CD14-positive monocyte (primary cell): ENCODE measurements at regions not wholly inside any gene's neighbourhood (a gene's known extent, or its start where the extent isn't known, plus 50 kb on each side); places are given as distances from the start of the nearest gene placed in this dataset.

ENCODE experiments used
- DNase-seq, 3 donors: peaks; one replicate each; pipeline ENCODE4 v3.0.0-alpha.2; 2011 to 2022
- H2AFZ ChIP-seq: 2 replicates; pipeline ENCODE4 v1.6.0; 2012; ENCODE audit warnings: mild to moderate bottlenecking, low read depth, low read length, inconsistent platforms; ENCODE audit not compliant: insufficient read depth, poor library complexity, severe bottlenecking
- H3K27ac ChIP-seq, 2 donors: 1 replicate in 1 of 2; 2 replicates in 1 of 2; pipeline ENCODE4 v1.5.1; 2012 to 2013; ENCODE audit warnings: low read length in 2 of 2, control low read depth in 1 of 2, inconsistent platforms in 1 of 2, low read depth in 1 of 2, mild to moderate bottlenecking in 1 of 2
- H3K27me3 ChIP-seq, 2 donors: one replicate each; pipeline versions ENCODE4 v1.6.0 to v1.6.1; 2011 to 2013; ENCODE audit warnings: low read length in 2 of 2; ENCODE audit not compliant: control insufficient read depth in 2 of 2, insufficient read depth in 2 of 2
- H3K36me3 ChIP-seq, 2 donors: replicated peaks in 1 of 2; 1 replicate in 1 of 2; 2 replicates in 1 of 2; pipeline versions ENCODE4 v1.5.1 to v1.6.1; 2012 to 2013; ENCODE audit warnings: low read length in 2 of 2, control low read depth in 1 of 2, inconsistent platforms in 1 of 2, mild to moderate bottlenecking in 1 of 2; ENCODE audit not compliant: insufficient read depth in 2 of 2, control insufficient read depth in 1 of 2
- H3K4me1 ChIP-seq, 2 donors: 1 replicate in 1 of 2; 2 replicates in 1 of 2; pipeline versions ENCODE4 v1.5.1 to v1.6.1; 2012 to 2013; ENCODE audit warnings: low read length in 2 of 2, control low read depth in 1 of 2, inconsistent platforms in 1 of 2, mild to moderate bottlenecking in 1 of 2, moderate library complexity in 1 of 2; ENCODE audit not compliant: insufficient read depth in 2 of 2, control insufficient read depth in 1 of 2
- H3K4me2 ChIP-seq: replicated peaks from 2 replicates; pipeline ENCODE3; 2012; ENCODE audit warnings: low read length, moderate library complexity, mild to moderate bottlenecking; ENCODE audit not compliant: poor library complexity, severe bottlenecking; ENCODE audit errors: extremely low read depth
- H3K4me3 ChIP-seq, 3 experiments: fragments of 200-600 bp in 1 of 3; sonication (generic) in 1 of 3; replicated peaks in 1 of 3; 1 replicate in 2 of 3; 2 replicates in 1 of 3; pipeline ENCODE4 v1.5.1; 2011 to 2013; ENCODE audit warnings: low read length in 3 of 3, mild to moderate bottlenecking in 3 of 3, control low read depth in 2 of 3, low read depth in 2 of 3, inconsistent platforms in 1 of 3, moderate library complexity in 1 of 3
- H3K79me2 ChIP-seq: 2 replicates; pipeline ENCODE4 v1.6.0; 2012; ENCODE audit warnings: mild to moderate bottlenecking, control low read depth, inconsistent platforms, low read length, moderate library complexity; ENCODE audit not compliant: insufficient read depth
- H3K9ac ChIP-seq: 2 replicates; pipeline ENCODE4 v1.6.0; 2017; ENCODE audit warnings: low read length, mild to moderate bottlenecking; ENCODE audit not compliant: insufficient read depth, poor library complexity, severe bottlenecking
- H3K9me3 ChIP-seq, 2 donors: replicated peaks in 1 of 2; 1 replicate in 1 of 2; 2 replicates in 1 of 2; pipeline versions ENCODE4 v1.5.1 to v1.6.1; 2012 to 2013; ENCODE audit warnings: low read length in 2 of 2, control low read depth in 1 of 2; ENCODE audit not compliant: control insufficient read depth in 1 of 2, insufficient read depth in 1 of 2
- H4K20me1 ChIP-seq: 2 replicates; pipeline ENCODE4 v1.6.0; 2012; ENCODE audit warnings: mild to moderate bottlenecking, low read length, control low read depth, moderate library complexity; ENCODE audit not compliant: insufficient read depth
- H3K27ac Mint-ChIP-seq, 7 donors: one replicate each; pipeline ENCODE4 v1.8.0; 2020; ENCODE audit warnings: mild to moderate bottlenecking in 7 of 7, mixed read lengths in 7 of 7, moderate library complexity in 6 of 7, inconsistent platforms in 2 of 7
- H3K27me3 Mint-ChIP-seq, 3 donors: one replicate each; pipeline ENCODE4 v1.8.0; 2021 to 2022; ENCODE audit warnings: low read depth in 3 of 3, mild to moderate bottlenecking in 3 of 3, mixed read lengths in 3 of 3, moderate library complexity in 3 of 3, inconsistent platforms in 1 of 3
- H3K36me3 Mint-ChIP-seq, 2 donors: one replicate each; pipeline ENCODE4 v1.8.0; 2020; ENCODE audit warnings: mixed read lengths in 2 of 2, inconsistent platforms in 1 of 2, mild to moderate bottlenecking in 1 of 2
- H3K4me1 Mint-ChIP-seq: one replicate; pipeline ENCODE4 v1.8.0; 2020; ENCODE audit warnings: mild to moderate bottlenecking, mixed read lengths
- H3K4me3 Mint-ChIP-seq, 2 donors: one replicate each; pipeline ENCODE4 v1.8.0; 2020; ENCODE audit warnings: mild to moderate bottlenecking in 2 of 2, mixed read lengths in 2 of 2, moderate library complexity in 1 of 2
- H3K9me3 Mint-ChIP-seq, 7 donors: one replicate each; pipeline ENCODE4 v1.8.0; 2020 to 2022; ENCODE audit warnings: mixed read lengths in 7 of 7, mild to moderate bottlenecking in 6 of 7, moderate library complexity in 6 of 7, inconsistent platforms in 2 of 7
- WGBS: methylation state at CpG from one replicate; pipeline ENCODE4 v1.1.5; 2013; ENCODE audit warnings: missing lambda C conversion rate; ENCODE audit not compliant: insufficient coverage; 5-methylcytosine and 5-hydroxymethylcytosine counted together
- intact Hi-C, 2 donors: fragments of 100-400 bp; cut with micrococcal nuclease; formaldehyde crosslinking; loops; one replicate each; pipeline versions ENCODE4 v1.15.0 to v1.15.1; 2023
- TF ChIP-seq, protein P1 (sequence below): fragments of 200-600 bp; IDR thresholded peaks from one replicate; pipeline ENCODE4 v1.8.0; 2022; ENCODE audit warnings: antibody characterized with exemption, mild to moderate bottlenecking

DNA sequence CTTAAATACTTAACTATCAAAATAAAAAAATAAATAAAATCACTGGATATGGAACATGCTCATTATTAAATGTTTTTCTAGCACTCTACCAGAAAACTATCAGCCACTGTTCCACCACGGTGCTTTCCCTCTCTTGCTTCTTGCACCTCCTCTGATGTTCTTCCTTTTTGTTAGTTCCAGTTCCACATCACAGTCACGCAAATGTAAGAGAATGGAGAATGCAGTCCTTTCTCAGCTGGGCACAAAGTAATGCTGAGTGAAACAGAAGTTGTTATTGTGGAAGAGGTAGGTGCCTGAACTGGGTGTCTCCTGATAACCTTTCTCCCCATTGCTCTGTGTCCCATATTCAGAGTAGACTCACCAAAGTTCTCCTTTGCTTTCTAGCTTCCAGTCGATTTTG, 1116.9 kb upstream of the TMEM132C start:
- DNase-seq, result peak in 2 of 3 donors; percentile 16 to 55
- H3K9me3 ChIP-seq, result peaks cover 0 to 8% of the 10 kb centered on the region in 2 donors
- no peak overlapping the region for H3K4me3 ChIP-seq
- H3K27ac ChIP-seq, result no peak overlapping the region
- no peak overlapping the region for H3K4me2 ChIP-seq
- no CpG with 5 or more reads among the region's 3 CpGs for WGBS
- no peak overlapping the region for H3K27ac Mint-ChIP-seq
- no peaks in the 10 kb centered on the region for H3K36me3 Mint-ChIP-seq
- H3K4me1 ChIP-seq, result peaks cover 5 to 7% of the 10 kb centered on the region in 2 donors
- H3K9ac ChIP-seq, result no peak overlapping the region
- TF ChIP-seq, protein P1, sequence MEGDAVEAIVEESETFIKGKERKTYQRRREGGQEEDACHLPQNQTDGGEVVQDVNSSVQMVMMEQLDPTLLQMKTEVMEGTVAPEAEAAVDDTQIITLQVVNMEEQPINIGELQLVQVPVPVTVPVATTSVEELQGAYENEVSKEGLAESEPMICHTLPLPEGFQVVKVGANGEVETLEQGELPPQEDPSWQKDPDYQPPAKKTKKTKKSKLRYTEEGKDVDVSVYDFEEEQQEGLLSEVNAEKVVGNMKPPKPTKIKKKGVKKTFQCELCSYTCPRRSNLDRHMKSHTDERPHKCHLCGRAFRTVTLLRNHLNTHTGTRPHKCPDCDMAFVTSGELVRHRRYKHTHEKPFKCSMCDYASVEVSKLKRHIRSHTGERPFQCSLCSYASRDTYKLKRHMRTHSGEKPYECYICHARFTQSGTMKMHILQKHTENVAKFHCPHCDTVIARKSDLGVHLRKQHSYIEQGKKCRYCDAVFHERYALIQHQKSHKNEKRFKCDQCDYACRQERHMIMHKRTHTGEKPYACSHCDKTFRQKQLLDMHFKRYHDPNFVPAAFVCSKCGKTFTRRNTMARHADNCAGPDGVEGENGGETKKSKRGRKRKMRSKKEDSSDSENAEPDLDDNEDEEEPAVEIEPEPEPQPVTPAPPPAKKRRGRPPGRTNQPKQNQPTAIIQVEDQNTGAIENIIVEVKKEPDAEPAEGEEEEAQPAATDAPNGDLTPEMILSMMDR, result no peak
- no peaks in the 10 kb centered on the region for H4K20me1 ChIP-seq
- no peaks in the 10 kb centered on the region for H3K79me2 ChIP-seq
- H3K27me3 ChIP-seq, result peaks cover 0 to 9% of the 10 kb centered on the region in 2 donors
- peaks cover 3% of the 10 kb centered on the region for H3K4me1 Mint-ChIP-seq
- H3K9me3 Mint-ChIP-seq, result peaks cover 0 to 7% (median 4%) of the 10 kb centered on the region in 7 donors
- H3K27me3 Mint-ChIP-seq, result peaks cover 7 to 15% (median 7%) of the 10 kb centered on the region in 3 donors
- no peaks in the 10 kb centered on the region for H3K36me3 ChIP-seq
- H2AFZ ChIP-seq, result no peak overlapping the region
- H3K4me3 Mint-ChIP-seq, result no peak overlapping the region
- intact Hi-C loops, result no loop called here

DNA sequence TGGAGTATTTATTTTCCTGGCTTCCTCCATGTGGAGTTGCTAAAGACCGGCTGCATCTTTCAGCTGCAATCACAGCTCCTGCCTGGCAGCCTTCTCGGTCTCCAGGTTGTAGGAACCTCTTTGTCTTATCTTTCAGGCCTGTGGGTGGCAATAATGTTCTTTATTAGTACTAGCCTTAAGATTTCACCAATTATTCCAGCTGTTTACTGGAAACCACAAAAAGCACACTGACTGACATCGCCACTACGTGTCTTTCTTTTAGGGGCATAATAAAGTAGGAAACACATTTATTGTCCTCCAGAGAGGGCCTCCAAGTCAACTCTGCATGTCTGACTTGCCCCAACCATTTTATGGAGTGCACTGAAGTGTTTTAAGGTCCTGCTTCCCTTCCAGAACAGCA, 1116.5 kb upstream of the TMEM132C start:
- no CpG with 5 or more reads among the region's 4 CpGs for WGBS
- Histone ChIP-seq H3K4me3 (no peak overlapping the region), H2AFZ (no peak overlapping the region), H3K9ac (no peak overlapping the region), H3K9me3 (peaks cover 0 to 8% of the 10 kb centered on the region in 2 donors), H3K27me3 (peaks cover 0 to 9% of the 10 kb centered on the region in 2 donors), H3K27ac (no peak overlapping the region), H3K4me2 (no peak overlapping the region), H3K4me1 (peaks cover 5 to 7% of the 10 kb centered on the region in 2 donors), H3K79me2 (no peaks in the 10 kb centered on the region), H4K20me1 (no peaks in the 10 kb centered on the region), H3K36me3 (no peaks in the 10 kb centered on the region)
- H3K27me3 Mint-ChIP-seq, result peaks cover 7 to 14% (median 7%) of the 10 kb centered on the region in 3 donors
- peaks cover 3% of the 10 kb centered on the region for H3K4me1 Mint-ChIP-seq
- intact Hi-C loops, result no loop called here
- no peaks in the 10 kb centered on the region for H3K36me3 Mint-ChIP-seq
- H3K27ac Mint-ChIP-seq, result no peak overlapping the region
- peaks cover 0 to 7% (median 4%) of the 10 kb centered on the region in 7 donors for H3K9me3 Mint-ChIP-seq
- TF ChIP-seq, protein P1, result no peak
- no peak overlapping the region for H3K4me3 Mint-ChIP-seq
- DNase-seq, result no peak
